ENCODE measurements at regions not wholly inside any gene's neighbourhood (a gene's known extent, or its start where the extent isn't known, plus 50 kb on each side); places are given as distances from the start of the nearest gene placed in this dataset.

DNA sequence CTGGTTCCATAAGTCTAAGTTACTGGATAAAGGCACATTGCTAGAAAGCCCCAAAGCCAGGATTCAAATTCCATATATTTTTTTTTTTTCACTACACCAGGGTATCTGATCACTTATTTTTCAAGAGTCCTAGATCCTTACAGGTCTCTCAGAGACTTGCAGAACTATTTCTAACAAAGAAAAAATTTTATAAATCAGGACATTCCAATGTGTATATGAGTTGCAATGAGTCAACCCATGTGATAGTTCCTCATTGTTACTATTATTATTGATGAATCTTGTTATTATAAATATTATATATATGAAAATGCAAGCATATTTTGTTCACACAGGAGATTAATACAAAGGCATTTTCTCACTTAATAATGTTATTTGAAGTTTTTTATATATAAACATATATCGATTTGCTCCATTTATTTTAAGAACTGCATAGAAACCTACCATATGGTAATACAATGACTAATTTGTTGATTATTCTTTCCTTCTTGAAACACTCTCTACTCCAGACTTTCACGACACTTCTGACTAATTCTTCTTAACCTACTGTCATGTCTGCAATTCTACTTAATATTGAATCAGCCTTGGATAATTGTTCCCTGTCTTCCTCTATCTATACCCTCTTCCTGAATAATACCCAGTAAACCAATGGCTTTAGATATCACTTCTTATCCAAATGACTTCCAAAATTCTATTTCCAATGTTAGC, 968.4 kb upstream of the NRXN1 start:
- WGBS (ENCODE audit: insufficient coverage, insufficient replicate concordance, low lambda C conversion rate, missing lambda C conversion rate) = 0% methylated on average over 2 of the region's 2 CpGs
- Histone ChIP-seq H3K79me2 (ENCODE audit: control insufficient read depth, insufficient read depth, low read length) (no peaks in the 10 kb centered on the region), H3K36me3 (ENCODE audit: control insufficient read depth in 2 of 2, insufficient read depth in 2 of 2, low read length in 1 of 2) (no peaks in the 10 kb centered on the region), H3K9ac (ENCODE audit: control insufficient read depth, insufficient read depth, low read length) (no peak overlapping the region), H3K9me3 (replicated peaks; ENCODE audit: control insufficient read depth, insufficient read depth, low read length) (no peaks in the 10 kb centered on the region), H3K4me1 (ENCODE audit: control insufficient read depth, insufficient read depth, low read length) (no peaks in the 10 kb centered on the region), H3K4me2 (ENCODE audit: control insufficient read depth, insufficient read depth) (no peak overlapping the region), H2AFZ (ENCODE audit: control insufficient read depth, low read depth, low read length) (no peak overlapping the region), H3K4me3 (no peak overlapping the region), H3K27ac (ENCODE audit: control insufficient read depth, insufficient read depth) (no peak overlapping the region), H3K27me3 (replicated peaks in 1 of 2; ENCODE audit: control insufficient read depth in 2 of 2, insufficient read depth in 2 of 2, low read length in 1 of 2) (no peaks in the 10 kb centered on the region), H4K20me1 (ENCODE audit: control insufficient read depth, insufficient read depth) (no peaks in the 10 kb centered on the region)
- POLR2A ChIA-PET = no interaction called here
- RAD21 ChIA-PET (ENCODE audit: unreplicated experiment) = no interaction called here
- intact Hi-C loops (cut with micrococcal nuclease; ENCODE audit: unreplicated experiment) (no loop called here), in situ Hi-C loops (cut with MboI) (no loop called here)
- BruUV-seq (replicated peaks) = no TSS peak
- DNase-seq (ENCODE audit: low read depth, low spot score) (no peak), FAIRE-seq (no peak), ATAC-seq (no peak)
- CTCF ChIA-PET = no interaction called here
- SMC1A ChIA-PET (ENCODE audit: uncharacterized antibody, unreplicated experiment) = no interaction called here
- no peak for TF ChIP-seq CBX5 (IDR thresholded peaks at IDR 0.05; ENCODE audit: low read depth)
- TF ChIP-seq, protein P1, sequence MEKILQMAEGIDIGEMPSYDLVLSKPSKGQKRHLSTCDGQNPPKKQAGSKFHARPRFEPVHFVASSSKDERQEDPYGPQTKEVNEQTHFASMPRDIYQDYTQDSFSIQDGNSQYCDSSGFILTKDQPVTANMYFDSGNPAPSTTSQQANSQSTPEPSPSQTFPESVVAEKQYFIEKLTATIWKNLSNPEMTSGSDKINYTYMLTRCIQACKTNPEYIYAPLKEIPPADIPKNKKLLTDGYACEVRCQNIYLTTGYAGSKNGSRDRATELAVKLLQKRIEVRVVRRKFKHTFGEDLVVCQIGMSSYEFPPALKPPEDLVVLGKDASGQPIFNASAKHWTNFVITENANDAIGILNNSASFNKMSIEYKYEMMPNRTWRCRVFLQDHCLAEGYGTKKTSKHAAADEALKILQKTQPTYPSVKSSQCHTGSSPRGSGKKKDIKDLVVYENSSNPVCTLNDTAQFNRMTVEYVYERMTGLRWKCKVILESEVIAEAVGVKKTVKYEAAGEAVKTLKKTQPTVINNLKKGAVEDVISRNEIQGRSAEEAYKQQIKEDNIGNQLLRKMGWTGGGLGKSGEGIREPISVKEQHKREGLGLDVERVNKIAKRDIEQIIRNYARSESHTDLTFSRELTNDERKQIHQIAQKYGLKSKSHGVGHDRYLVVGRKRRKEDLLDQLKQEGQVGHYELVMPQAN (conservative IDR thresholded peaks at IDR 0.05) = no peak
- TF ChIP-seq LARP7 (IDR thresholded peaks at IDR 0.05) = no peak
- TF ChIP-seq BHLHE40 (IDR thresholded peaks at IDR 0.05; ENCODE audit: borderline replicate concordance in 1 of 2, low read depth in 2 of 2, low read length in 1 of 2) = no peak
- TF ChIP-seq RB1 (IDR thresholded peaks at IDR 0.05; ENCODE audit: borderline replicate concordance) = no peak
- no peak for TF ChIP-seq NFXL1 (IDR thresholded peaks at IDR 0.05; ENCODE audit: borderline replicate concordance)
- no peak for TF ChIP-seq ETV6 (conservative IDR thresholded peaks at IDR 0.05 in 1 of 2, IDR thresholded peaks at IDR 0.05 in 1 of 2; ENCODE audit: borderline replicate concordance in 1 of 2, low read depth in 1 of 2)
- TF ChIP-seq, protein P2, sequence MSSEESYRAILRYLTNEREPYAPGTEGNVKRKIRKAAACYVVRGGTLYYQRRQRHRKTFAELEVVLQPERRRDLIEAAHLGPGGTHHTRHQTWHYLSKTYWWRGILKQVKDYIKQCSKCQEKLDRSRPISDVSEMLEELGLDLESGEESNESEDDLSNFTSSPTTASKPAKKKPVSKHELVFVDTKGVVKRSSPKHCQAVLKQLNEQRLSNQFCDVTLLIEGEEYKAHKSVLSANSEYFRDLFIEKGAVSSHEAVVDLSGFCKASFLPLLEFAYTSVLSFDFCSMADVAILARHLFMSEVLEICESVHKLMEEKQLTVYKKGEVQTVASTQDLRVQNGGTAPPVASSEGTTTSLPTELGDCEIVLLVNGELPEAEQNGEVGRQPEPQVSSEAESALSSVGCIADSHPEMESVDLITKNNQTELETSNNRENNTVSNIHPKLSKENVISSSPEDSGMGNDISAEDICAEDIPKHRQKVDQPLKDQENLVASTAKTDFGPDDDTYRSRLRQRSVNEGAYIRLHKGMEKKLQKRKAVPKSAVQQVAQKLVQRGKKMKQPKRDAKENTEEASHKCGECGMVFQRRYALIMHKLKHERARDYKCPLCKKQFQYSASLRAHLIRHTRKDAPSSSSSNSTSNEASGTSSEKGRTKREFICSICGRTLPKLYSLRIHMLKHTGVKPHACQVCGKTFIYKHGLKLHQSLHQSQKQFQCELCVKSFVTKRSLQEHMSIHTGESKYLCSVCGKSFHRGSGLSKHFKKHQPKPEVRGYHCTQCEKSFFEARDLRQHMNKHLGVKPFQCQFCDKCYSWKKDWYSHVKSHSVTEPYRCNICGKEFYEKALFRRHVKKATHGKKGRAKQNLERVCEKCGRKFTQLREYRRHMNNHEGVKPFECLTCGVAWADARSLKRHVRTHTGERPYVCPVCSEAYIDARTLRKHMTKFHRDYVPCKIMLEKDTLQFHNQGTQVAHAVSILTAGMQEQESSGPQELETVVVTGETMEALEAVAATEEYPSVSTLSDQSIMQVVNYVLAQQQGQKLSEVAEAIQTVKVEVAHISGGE (CRISPR knock-in tag; IDR thresholded peaks at IDR 0.05) = no peak
